Lung (tissue), 11 donors: ENCODE measurements at regions not wholly inside any gene's neighbourhood (a gene's known extent, or its start where the extent isn't known, plus 50 kb on each side); places are given as distances from the start of the nearest gene placed in this dataset.

Experiments used
- ATAC-seq: fragments of 200-7000 bp; cut with Tn5 transposase; one replicate; pipeline ENCODE4 v1.9.1; 2020; ENCODE audit warnings: moderate number of reproducible peaks; ENCODE audit not compliant: insufficient read depth, low FRiP score
- DNase-seq, 3 donors: peaks; one replicate each; pipeline ENCODE4 v3.0.0-alpha.2; 2013 to 2017
- H3K27ac ChIP-seq, 2 donors: one replicate each; pipeline ENCODE4 v1.5.1; 2013; ENCODE audit warnings: mild to moderate bottlenecking in 2 of 2, moderate library complexity in 2 of 2, control low read depth in 1 of 2, inconsistent platforms in 1 of 2, low read depth in 1 of 2, low read length in 1 of 2
- H3K27me3 ChIP-seq, 3 donors: one replicate each; pipeline ENCODE4 v1.5.1; 2013; ENCODE audit warnings: low read length in 2 of 3; ENCODE audit not compliant: control insufficient read depth in 3 of 3, insufficient read depth in 3 of 3
- H3K36me3 ChIP-seq, 4 donors: one replicate each; pipeline ENCODE4 v1.5.1; 2013; ENCODE audit warnings: low read length in 4 of 4, mild to moderate bottlenecking in 1 of 4, moderate library complexity in 1 of 4; ENCODE audit not compliant: control insufficient read depth in 4 of 4, insufficient read depth in 4 of 4
- H3K4me1 ChIP-seq, 5 donors: one replicate each; pipeline ENCODE4 v1.5.1; 2013; ENCODE audit warnings: low read length in 5 of 5, mild to moderate bottlenecking in 2 of 5, moderate library complexity in 1 of 5; ENCODE audit not compliant: control insufficient read depth in 5 of 5, insufficient read depth in 5 of 5
- H3K4me3 ChIP-seq: one replicate; pipeline ENCODE4 v1.5.1; 2013; ENCODE audit warnings: mild to moderate bottlenecking, control low read depth, moderate library complexity
- H3K9ac ChIP-seq, 2 donors: one replicate each; pipeline ENCODE4 v1.5.1; 2013; ENCODE audit warnings: low read length in 2 of 2, control low read depth in 1 of 2; ENCODE audit not compliant: insufficient read depth in 1 of 2
- H3K9me3 ChIP-seq, 4 donors: one replicate each; pipeline ENCODE4 v1.5.1; 2013; ENCODE audit warnings: low read length in 3 of 4, mild to moderate bottlenecking in 1 of 4, moderate library complexity in 1 of 4; ENCODE audit not compliant: control insufficient read depth in 4 of 4, insufficient read depth in 3 of 4
- WGBS, 2 donors: extraction: QIAGEN DNeasy Blood & Tissue Kit; methylation state at CpG; one replicate each; pipeline ENCODE4 v1.1.7; 2013; 5-methylcytosine and 5-hydroxymethylcytosine counted together
- TF ChIP-seq, protein P1 (sequence below): IDR thresholded peaks from 2 replicates; pipeline ENCODE4 v1.5.1; 2012; ENCODE audit warnings: mild to moderate bottlenecking; ENCODE audit errors: control extremely low read depth, extremely low read depth
- donor health status: control.
- donor health status: control.
- donor health status: Bipolar disorder and iron deficiency.
- donor health status: healthy.
- donor health status: DM: yes; HTN: yes; CAD: no.

DNA sequence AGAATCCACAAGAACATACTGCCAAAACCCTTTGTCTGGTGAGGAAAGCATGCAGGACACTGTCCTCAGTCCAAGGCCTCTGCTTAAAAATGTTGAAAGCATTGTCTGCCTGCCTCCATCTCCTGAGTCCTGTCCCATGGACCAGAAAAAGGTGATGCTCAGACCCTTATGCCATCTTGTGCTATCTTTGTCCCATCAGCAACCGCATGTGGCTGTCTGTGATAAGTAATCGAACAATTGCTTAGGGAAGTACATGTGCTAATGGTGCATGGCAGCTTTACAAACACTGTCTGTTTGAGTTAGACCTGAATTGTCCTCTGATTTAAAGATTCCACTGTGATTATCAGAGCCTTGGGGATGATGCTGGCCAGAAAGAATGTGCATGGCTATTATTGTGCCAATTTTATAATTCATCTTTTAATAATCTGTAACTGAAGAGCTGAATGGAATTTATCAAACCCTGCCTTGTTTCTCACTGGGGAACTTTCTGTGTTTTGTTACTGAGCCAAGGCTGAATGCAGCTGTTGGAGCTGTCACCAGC is 177.5 kb downstream of the DACT1 start:
- no peak for ATAC-seq
- Histone ChIP-seq H3K4me3 (no peak overlapping the region), H3K27ac (no peak overlapping the region), H3K4me1 (peaks cover 0 to 32% (median 3%) of the 10 kb centered on the region in 5 donors), H3K36me3 (no peaks in the 10 kb centered on the region), H3K9ac (no peak overlapping the region), H3K27me3 (no peaks in the 10 kb centered on the region), H3K9me3 (no peaks in the 10 kb centered on the region)
- 29 to 71% methylated on average over 2 of the region's 2 CpGs for WGBS, 2 donors
- peak in 2 of 3 donors; percentile 46 to 50 for DNase-seq
- TF ChIP-seq, protein P1, sequence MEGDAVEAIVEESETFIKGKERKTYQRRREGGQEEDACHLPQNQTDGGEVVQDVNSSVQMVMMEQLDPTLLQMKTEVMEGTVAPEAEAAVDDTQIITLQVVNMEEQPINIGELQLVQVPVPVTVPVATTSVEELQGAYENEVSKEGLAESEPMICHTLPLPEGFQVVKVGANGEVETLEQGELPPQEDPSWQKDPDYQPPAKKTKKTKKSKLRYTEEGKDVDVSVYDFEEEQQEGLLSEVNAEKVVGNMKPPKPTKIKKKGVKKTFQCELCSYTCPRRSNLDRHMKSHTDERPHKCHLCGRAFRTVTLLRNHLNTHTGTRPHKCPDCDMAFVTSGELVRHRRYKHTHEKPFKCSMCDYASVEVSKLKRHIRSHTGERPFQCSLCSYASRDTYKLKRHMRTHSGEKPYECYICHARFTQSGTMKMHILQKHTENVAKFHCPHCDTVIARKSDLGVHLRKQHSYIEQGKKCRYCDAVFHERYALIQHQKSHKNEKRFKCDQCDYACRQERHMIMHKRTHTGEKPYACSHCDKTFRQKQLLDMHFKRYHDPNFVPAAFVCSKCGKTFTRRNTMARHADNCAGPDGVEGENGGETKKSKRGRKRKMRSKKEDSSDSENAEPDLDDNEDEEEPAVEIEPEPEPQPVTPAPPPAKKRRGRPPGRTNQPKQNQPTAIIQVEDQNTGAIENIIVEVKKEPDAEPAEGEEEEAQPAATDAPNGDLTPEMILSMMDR, result no peak

DNA sequence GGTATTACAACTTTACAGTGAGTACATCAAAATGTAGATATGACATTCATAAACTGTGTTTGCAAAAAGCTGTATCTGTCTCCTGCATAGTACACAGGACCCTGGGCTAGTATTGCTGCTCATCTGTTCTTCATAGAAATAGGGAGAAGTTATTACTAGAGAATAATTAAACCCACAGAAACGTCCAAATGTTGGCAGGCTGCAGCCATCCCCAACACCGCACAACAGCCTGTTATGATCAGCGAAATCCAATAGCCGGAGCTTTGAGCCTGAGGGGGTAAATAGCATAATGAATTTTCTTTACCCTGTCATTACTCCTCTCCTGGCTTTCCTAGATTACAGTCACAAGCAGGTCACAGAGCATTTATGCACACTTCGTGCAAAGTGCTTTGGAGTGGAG is 178.0 kb downstream of the DACT1 start:
- Histone ChIP-seq H3K4me3 (no peak overlapping the region), H3K4me1 (peaks cover 0 to 32% (median 3%) of the 10 kb centered on the region in 5 donors), H3K27ac (no peak overlapping the region), H3K27me3 (no peaks in the 10 kb centered on the region), H3K9ac (no peak overlapping the region), H3K9me3 (no peaks in the 10 kb centered on the region), H3K36me3 (no peaks in the 10 kb centered on the region)
- WGBS, 2 donors, result 69 to 84% methylated on average over 5 of the region's 5 CpGs
- ATAC-seq, result no peak
- TF ChIP-seq, protein P1, result no peak
- peak; percentile 18 to 38 (median 29) for DNase-seq

DNA sequence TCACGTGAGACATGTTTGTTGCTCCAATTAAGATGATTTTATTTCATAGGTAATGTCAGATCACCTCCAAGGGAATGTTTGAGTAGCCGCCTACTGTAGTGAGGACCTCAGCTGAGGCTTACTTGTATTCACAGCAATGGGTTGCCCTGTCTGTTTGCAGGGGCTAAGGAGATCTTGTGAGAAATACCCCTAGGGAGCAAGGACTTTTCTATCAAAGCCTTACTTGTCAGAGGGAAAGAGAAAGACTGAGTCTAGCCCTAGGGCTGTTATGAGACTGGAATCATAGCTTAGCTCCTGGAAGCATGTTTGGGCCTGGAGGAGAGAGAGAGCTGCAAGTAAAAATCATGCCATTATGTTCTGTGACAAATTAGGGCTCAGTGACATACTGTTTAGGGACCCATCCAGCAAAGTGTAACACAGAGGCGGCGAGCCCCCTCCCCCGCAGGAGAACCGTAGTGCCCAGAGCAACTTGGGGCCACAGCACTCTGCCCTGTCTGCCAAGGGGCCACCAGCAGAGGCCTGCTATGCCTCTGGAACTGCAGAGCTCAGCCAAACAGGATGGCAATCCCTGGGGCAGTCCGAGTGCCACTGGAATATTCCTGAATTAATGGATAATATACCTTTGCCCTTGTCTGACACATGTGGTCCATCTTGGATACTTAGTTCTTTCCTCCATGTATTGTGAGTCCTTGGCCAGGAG is 178.8 kb downstream of the DACT1 start:
- DNase-seq, result no peak

More for the DNA sequence above, 178.8 kb downstream of the DACT1 start:
- TF ChIP-seq, protein P1, result no peak
- 89 to 91% methylated on average over 7 of the region's 7 CpGs for WGBS, 2 donors
- no peak overlapping the region for H3K9ac ChIP-seq
- H3K4me3 ChIP-seq, result no peak overlapping the region
- no peak for ATAC-seq
- H3K9me3 ChIP-seq, result no peaks in the 10 kb centered on the region
- H3K27ac ChIP-seq, result no peak overlapping the region
- peaks cover 0 to 32% (median 3%) of the 10 kb centered on the region in 5 donors for H3K4me1 ChIP-seq
- H3K27me3 ChIP-seq, result no peaks in the 10 kb centered on the region
- no peaks in the 10 kb centered on the region for H3K36me3 ChIP-seq
